22Rv1 (cell line): ENCODE measurements at regions not wholly inside any gene's neighbourhood (a gene's known extent, or its start where the extent isn't known, plus 50 kb on each side); places are given as distances from the start of the nearest gene placed in this dataset.

Experiments used
- CTCF ChIP-seq: fragments of 450-650 bp; IDR thresholded peaks from 2 replicates; pipeline ENCODE4 v1.5.1; 2017; ENCODE audit warnings: mild to moderate bottlenecking
- ZFX ChIP-seq: fragments of 450-650 bp; IDR thresholded peaks from 2 replicates; pipeline ENCODE4 v1.6.1; 2017; ENCODE audit warnings: antibody characterized with exemption, borderline replicate concordance

- TF ChIP-seq CTCF (no peak), ZFX (no peak)
Observed at GRCh38 chr7:41796331-41796730, 93.4 kb upstream of the INHBA start.
